ENCODE measurements at regions not wholly inside any gene's neighbourhood (a gene's known extent, or its start where the extent isn't known, plus 50 kb on each side); places are given as distances from the start of the nearest gene placed in this dataset.

- no peak for TF ChIP-seq CTCF (IDR thresholded peaks at IDR 0.05)
- TF ChIP-seq POLR2AphosphoS5 (IDR thresholded peaks at IDR 0.05) = no peak
Observed at GRCh38 chr7:86485827-86486226, 157.9 kb upstream of the GRM3 start.

All from breast epithelium (tissue), 3 donors.